GM10266 (cell line): ENCODE measurements at regions not wholly inside any gene's neighbourhood (a gene's known extent, or its start where the extent isn't known, plus 50 kb on each side); places are given as distances from the start of the nearest gene placed in this dataset.
A peak's percentile ranks its signal among the peaks of the same experiment; 100 is the strongest.
"Not testable (repeated sequence)": the region's sequence is repeated elsewhere in the genome, so short reads cannot be mapped to it uniquely, and the experiment has no call there.

Experiments used
- DNase-seq: peaks from one replicate; pipeline ENCODE4 v3.0.0; 2012; ENCODE audit errors: extremely low spot score
- CTCF ChIP-seq: IDR thresholded peaks from 2 replicates; pipeline ENCODE4 v1.5.1; 2012; ENCODE audit warnings: mild to moderate bottlenecking, low read depth; ENCODE audit not compliant: control insufficient read depth, insufficient read depth; ENCODE audit errors: missing control alignments

DNA sequence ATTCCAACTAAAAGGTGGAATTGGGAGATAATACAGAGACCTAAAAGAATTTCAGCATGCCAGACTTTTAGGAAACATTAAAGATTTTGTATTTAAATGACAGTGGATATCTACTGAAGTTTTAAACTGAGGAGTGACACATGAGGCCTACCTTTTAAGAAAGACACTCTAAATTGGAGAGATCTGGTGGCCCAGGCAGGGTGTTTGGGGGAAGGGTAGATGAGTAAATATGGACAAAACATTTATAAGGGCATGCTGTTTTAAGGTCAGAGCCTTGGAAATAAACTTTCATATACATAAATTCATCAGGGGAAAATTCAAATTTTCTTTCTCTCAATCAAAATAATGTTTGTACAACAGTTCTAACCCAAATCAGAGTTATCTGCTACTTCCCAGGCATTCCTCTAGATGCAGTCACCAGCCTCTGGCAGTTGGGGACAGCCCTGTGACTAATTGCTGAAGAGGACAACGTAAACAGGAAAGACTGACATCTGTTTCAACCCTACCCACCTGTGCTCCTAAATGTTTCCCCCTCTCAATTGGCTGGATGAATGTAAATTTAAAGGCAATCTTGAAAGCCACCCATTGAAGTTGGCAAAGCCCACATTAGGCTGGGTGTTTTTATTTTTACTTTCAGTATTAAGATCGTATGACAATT, 1646.9 kb upstream of the ADGRL3 start:
- no peak for TF ChIP-seq CTCF
- peak; percentile 9 for DNase-seq

- DNase-seq = no peak
- no peak for TF ChIP-seq CTCF
These were observed 1646.4 kb upstream of the ADGRL3 start for GRCh38 chr4:59553721-59554091.

DNA sequence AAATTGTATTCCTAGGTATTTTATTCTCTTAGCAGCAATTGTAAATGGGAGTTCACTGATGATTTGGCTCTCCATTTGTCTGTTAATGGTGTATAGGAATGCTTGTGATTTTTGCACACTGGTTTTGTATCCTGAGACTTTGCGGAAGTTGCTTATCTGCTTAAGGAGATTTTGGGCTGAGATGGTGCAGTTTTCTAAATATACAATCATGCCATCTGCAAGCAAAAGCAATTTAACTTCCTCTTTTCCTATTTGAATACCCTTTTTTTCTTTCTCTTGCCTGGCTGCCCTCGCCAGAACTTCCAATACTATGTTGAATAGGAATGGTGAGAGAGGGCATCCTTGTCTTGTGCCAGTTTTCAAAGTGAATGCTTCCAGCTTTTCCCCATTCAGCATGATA, 1643.9 kb upstream of the ADGRL3 start:
- DNase-seq = not testable (repeated sequence)

DNA sequence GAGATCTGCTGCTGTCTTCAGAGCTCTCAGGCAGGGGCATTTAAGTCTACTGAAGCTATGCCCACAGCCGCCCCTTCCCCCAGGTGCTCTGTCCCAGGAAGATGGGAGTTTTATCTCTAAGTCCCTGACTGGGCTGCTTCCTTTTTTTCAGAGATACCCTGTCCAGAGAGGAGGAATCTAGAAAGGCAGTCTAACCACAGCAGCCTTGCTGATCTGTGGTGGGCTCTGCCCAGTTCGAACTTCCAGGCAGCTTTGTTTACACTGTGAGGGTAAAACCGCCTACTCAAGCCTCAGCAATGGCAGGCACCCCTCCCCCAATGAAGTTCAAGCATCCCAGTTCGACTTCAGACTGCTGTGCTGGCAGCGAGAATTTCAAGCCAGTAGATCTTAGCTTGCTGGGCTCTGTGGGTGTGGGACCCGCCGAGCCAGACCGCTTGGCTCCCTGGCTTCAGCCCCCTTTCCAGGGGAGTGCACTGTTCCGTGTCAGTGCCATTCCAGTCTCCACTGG, 1639.9 kb upstream of the ADGRL3 start:
- DNase-seq = not testable (repeated sequence)

DNA sequence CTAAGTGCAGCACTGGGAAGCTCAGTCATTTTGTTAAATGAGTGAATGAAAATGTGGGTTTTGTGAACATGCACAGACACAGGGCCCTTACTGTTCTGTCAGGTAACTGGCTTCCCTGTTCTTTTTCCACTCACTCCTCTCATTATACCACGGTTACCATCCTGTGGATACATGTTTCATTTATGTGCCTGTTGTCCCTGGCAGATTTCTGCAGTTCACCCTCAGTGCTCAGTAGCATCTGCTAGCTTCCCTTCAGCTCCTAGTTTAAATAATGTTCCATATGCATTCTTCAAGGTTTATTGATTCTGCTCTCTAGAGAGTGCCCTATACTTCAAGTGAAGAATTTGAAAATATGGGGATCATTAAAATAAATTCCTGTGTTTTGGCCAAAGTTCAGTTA, 1634.3 kb upstream of the ADGRL3 start:
- DNase-seq = no peak
- no peak for TF ChIP-seq CTCF

GRCh38 chr4:59570860-59571476, 1629.2 kb upstream of the ADGRL3 start:
- TF ChIP-seq CTCF = no peak
- no peak for DNase-seq

DNA sequence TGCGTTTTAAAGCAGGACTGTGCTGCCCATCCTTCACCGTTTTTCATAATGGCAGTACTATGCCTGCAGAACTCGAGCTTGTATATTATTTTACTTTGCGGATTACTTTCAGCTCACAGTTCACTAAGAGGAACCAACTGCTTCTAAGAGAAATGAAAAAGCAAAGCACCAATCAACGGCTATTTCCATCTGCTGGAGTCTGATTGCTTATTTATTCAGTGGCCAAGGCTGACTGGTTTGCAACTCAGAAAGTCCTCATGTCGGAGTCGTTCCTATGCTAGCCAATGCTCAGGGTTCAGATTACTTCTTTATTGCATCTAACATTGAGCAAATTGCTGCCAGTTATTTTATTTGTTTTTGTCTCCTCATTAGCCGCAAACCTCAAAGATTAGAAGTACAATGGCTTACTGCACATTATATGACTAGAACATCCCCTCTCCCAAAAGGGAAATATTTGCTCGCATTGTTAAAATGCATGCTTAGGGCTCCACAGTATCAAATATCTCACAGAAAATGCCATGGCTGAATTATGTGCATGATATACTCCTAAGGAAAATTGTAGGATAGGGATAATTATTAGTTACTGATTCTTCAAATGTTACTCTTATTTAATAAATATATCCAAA, 1628.2 kb upstream of the ADGRL3 start:
- TF ChIP-seq CTCF = no peak
- no peak for DNase-seq

DNA sequence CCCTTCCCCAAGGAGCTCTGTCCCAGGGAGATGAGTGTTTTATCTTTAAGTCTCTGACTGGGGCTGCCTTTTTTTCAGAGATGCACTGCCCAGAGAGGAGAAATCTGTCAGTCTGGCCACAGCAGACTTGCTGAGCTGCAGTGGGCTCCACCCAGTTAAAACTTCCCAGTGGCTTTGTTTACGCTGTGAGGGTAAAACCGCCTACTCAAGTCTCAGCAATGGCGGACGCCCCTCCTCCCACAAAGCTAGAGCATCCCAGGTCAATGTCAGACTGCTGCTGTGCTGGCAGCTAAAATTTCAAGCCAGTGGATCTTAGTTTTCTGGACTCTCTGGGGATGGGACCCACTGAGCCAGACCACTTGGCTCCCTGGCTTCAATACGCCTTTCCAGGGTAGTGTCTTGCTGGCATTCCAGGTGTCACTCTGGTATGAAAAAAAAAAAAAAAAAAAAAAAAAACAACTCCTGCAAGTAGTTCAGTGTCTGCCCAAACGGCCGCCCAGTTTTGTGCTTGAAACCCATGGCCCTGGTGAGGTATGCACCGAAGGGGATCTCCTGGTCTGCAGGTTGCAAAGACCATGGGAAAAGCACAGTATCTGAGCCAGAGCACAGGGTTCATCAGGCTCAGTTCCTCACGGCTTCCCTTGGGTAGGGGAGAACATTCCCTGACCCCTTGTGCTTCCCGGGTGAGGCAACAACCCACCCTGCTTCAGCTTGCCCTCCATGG, 1616.1 kb upstream of the ADGRL3 start:
- TF ChIP-seq CTCF = no peak
- no peak for DNase-seq
